ENCODE measurements at regions not wholly inside any gene's neighbourhood (a gene's known extent, or its start where the extent isn't known, plus 50 kb on each side); places are given as distances from the start of the nearest gene placed in this dataset.

DNA sequence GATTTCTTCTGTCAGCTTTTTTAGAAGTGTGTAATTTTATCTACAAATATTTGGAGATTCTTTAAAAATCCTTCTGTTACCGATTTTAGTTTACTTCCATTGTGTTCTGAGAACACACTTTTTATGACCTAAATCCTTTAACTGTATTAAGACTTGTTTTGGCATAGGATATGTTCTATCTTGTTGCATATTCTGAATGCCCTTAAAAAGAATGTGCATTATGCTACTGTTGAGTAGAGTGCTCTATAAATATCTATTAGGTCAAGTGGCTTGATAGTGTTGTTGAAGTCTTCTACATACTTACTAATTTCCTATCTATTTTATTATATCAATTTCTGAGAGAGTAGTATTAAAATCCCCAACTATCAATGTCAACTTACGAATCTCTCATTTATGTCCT is 502.2 kb downstream of the MAFB start:
- DNase-seq (ENCODE audit: low read depth), result no peak
- TF ChIP-seq, protein P1, sequence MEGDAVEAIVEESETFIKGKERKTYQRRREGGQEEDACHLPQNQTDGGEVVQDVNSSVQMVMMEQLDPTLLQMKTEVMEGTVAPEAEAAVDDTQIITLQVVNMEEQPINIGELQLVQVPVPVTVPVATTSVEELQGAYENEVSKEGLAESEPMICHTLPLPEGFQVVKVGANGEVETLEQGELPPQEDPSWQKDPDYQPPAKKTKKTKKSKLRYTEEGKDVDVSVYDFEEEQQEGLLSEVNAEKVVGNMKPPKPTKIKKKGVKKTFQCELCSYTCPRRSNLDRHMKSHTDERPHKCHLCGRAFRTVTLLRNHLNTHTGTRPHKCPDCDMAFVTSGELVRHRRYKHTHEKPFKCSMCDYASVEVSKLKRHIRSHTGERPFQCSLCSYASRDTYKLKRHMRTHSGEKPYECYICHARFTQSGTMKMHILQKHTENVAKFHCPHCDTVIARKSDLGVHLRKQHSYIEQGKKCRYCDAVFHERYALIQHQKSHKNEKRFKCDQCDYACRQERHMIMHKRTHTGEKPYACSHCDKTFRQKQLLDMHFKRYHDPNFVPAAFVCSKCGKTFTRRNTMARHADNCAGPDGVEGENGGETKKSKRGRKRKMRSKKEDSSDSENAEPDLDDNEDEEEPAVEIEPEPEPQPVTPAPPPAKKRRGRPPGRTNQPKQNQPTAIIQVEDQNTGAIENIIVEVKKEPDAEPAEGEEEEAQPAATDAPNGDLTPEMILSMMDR (IDR thresholded peaks at IDR 0.05; ENCODE audit: control insufficient read depth, extremely low read depth, insufficient read depth), result no peak

DNA sequence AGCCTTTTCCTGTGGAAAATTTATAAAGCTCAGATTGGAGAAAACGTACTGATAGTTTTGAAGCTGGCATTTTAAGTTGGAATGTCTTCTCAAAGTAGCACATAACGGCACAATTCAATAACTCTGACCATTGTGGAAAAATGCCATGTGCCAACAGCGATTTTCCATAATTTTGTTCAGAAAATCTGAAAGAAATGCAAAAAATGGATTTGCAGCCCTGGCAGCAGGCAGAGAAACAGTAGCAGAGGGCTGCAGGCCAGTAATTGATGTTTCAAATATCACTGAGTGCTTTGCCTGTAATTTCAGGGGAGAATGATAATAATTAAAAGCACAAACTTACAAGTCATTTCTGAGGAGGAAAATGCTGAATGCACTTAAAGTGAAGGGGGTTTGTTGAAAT is 507.4 kb downstream of the MAFB start:
- TF ChIP-seq, protein P1 (IDR thresholded peaks at IDR 0.05; ENCODE audit: control insufficient read depth, extremely low read depth, insufficient read depth), result no peak

More for the DNA sequence above, 502.2 kb downstream of the MAFB start:
- no peak overlapping the region for H3K4me3 ChIP-seq (ENCODE audit: low read depth, low read length)

DNA sequence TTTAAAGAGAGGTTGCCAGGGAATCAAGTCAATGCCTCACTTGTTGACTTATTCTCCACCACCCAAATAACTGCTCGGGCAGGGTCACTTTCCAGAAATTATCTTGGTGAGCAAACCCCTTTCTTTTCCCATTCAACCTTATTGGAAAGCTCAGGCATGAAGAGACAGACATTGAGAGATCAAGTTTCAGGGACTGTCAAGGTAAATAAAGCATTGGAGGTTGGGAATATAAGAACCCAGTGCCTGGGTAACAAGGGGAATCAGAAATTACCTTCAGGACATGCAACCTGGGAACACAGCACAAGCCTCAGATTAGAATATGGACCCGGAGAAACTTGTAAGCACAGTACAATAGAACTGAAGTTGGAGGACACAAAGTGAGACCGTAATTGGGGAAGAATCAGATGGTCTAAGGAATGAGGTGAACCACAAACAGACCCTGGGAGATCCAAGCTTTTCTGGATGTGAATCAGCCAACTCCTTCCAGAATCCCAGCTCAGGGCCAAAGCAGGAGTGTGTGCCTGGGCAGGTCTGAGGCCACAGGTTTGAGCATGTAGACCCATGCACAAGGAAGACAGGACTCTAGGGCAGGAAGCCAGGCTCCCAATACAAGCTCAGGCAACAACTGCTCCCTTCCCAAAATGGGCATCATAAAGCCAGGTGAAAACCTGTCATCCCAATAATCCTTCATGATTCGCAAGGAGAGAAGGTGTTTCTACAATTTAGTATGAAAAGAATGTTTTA is 512.8 kb downstream of the MAFB start:
- TF ChIP-seq, protein P1 (IDR thresholded peaks at IDR 0.05; ENCODE audit: control insufficient read depth, extremely low read depth, insufficient read depth), result no peak
- H3K4me3 ChIP-seq (ENCODE audit: low read depth, low read length), result no peak overlapping the region
- no peak for DNase-seq (ENCODE audit: low read depth)

More for the DNA sequence above, 507.4 kb downstream of the MAFB start:
- DNase-seq (ENCODE audit: low read depth), result no peak
- no peak overlapping the region for H3K4me3 ChIP-seq (ENCODE audit: low read depth, low read length)

DNA sequence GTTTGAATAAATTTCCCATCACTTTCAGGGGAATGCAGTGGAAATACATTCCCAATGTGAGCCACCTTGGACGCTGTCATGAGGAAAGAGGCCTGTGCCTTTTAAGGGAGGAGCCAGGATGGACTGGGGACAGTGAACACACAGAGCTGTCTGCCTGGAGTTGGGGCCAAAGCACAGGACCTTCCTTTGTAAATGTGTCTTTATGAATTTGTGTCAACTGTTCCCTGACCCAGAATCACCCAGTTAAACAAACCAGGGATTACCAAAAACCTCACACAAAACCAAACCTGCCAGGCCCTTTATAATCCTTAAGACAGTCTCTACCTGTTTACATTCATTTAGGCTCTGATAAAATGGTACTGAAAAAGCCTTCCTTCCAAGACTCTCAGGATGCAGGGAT is 513.7 kb downstream of the MAFB start:
- DNase-seq (ENCODE audit: low read depth), result no peak
- no peak overlapping the region for H3K4me3 ChIP-seq (ENCODE audit: low read depth, low read length)
- TF ChIP-seq, protein P1 (IDR thresholded peaks at IDR 0.05; ENCODE audit: control insufficient read depth, extremely low read depth, insufficient read depth), result no peak

DNA sequence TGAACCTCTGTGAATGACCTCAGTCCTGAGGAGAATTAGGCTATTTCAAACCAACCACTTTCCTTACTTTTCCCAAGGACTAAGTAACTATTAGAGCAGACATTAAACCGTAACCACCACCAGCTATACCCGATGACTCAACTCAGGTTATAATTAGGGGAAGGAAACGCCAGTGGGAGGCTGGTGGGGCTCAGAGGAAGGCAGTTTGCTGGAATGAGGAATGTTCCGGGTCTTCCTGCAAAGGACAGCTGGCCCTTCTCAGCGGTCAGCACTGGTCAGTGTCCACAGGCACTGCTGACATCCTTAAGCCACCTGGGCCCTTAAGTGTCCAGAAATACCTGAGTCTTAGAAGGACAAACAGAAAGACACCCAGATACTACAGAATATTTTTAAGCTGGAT is 515.2 kb downstream of the MAFB start:
- no peak for DNase-seq (ENCODE audit: low read depth)
- TF ChIP-seq, protein P1 (IDR thresholded peaks at IDR 0.05; ENCODE audit: control insufficient read depth, extremely low read depth, insufficient read depth), result no peak
- H3K4me3 ChIP-seq (ENCODE audit: low read depth, low read length), result no peak overlapping the region

DNA sequence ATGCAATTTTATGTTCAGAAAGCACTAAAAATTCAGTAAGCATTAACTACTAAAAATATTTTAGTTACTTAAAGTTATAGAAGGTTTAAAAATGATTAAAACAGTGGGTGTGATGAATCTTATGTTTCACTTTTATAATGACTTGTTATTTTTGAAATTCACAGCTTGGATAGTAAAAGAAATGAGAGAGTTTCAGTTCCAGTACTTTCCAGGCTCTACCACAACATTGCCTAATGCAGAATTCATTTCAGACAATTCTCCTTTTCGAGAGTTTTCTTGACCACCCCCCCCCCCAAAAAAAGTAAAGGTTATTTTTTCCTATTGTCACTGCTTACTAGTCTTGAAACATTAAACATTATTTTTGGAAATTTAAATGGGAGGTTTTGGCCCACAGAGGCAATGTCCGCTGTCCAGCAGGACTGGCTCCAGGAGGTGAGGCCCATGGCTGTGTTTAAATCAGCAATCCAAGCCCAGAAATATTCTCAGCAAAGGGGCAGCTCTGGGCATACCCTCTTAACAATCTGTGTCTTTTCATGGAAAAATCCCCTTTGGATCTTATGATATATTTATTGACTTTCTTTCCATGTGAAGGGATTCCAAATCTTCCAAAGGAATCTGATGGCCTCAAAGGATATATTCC is 519.9 kb downstream of the MAFB start:
- H3K4me3 ChIP-seq (ENCODE audit: low read depth, low read length), result no peak overlapping the region
- TF ChIP-seq, protein P1 (IDR thresholded peaks at IDR 0.05; ENCODE audit: control insufficient read depth, extremely low read depth, insufficient read depth), result no peak
- DNase-seq (ENCODE audit: low read depth), result no peak
